ENCODE measurements at regions not wholly inside any gene's neighbourhood (a gene's known extent, or its start where the extent isn't known, plus 50 kb on each side); places are given as distances from the start of the nearest gene placed in this dataset.

GRCh38 chr2:242032780-242033656, 163.5 kb downstream of the RTP5 start:
- Histone ChIP-seq H3K27me3 (peaks cover 24% of the 10 kb centered on the region), H3K36me3 (no peaks in the 10 kb centered on the region), H3K4me1 (no peaks in the 10 kb centered on the region), H3K4me3 (no peak overlapping the region), H3K9me3 (no peaks in the 10 kb centered on the region), H3K27ac (no peak overlapping the region)
- TF ChIP-seq, protein P1, sequence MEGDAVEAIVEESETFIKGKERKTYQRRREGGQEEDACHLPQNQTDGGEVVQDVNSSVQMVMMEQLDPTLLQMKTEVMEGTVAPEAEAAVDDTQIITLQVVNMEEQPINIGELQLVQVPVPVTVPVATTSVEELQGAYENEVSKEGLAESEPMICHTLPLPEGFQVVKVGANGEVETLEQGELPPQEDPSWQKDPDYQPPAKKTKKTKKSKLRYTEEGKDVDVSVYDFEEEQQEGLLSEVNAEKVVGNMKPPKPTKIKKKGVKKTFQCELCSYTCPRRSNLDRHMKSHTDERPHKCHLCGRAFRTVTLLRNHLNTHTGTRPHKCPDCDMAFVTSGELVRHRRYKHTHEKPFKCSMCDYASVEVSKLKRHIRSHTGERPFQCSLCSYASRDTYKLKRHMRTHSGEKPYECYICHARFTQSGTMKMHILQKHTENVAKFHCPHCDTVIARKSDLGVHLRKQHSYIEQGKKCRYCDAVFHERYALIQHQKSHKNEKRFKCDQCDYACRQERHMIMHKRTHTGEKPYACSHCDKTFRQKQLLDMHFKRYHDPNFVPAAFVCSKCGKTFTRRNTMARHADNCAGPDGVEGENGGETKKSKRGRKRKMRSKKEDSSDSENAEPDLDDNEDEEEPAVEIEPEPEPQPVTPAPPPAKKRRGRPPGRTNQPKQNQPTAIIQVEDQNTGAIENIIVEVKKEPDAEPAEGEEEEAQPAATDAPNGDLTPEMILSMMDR (IDR thresholded peaks at IDR 0.05): no peak
- DNase-seq (peak; percentile 41), ATAC-seq (peak; percentile 23)
- intact Hi-C loops (cut with DNase I): no loop called here

- no peak overlapping the region for H3K27ac ChIP-seq
- no peak for ATAC-seq
- H3K4me3 ChIP-seq: no peak overlapping the region
- H3K36me3 ChIP-seq: no peaks in the 10 kb centered on the region
- no peak for DNase-seq
- H3K27me3 ChIP-seq: peaks cover 30% of the 10 kb centered on the region
- TF ChIP-seq, protein P1 (IDR thresholded peaks at IDR 0.05): no peak
- H3K4me1 ChIP-seq: no peaks in the 10 kb centered on the region
- H3K9me3 ChIP-seq: no peaks in the 10 kb centered on the region
- intact Hi-C loops (cut with DNase I): no loop called here
Observed at GRCh38 chr2:242034138-242034537, 164.6 kb downstream of the RTP5 start.

DNA sequence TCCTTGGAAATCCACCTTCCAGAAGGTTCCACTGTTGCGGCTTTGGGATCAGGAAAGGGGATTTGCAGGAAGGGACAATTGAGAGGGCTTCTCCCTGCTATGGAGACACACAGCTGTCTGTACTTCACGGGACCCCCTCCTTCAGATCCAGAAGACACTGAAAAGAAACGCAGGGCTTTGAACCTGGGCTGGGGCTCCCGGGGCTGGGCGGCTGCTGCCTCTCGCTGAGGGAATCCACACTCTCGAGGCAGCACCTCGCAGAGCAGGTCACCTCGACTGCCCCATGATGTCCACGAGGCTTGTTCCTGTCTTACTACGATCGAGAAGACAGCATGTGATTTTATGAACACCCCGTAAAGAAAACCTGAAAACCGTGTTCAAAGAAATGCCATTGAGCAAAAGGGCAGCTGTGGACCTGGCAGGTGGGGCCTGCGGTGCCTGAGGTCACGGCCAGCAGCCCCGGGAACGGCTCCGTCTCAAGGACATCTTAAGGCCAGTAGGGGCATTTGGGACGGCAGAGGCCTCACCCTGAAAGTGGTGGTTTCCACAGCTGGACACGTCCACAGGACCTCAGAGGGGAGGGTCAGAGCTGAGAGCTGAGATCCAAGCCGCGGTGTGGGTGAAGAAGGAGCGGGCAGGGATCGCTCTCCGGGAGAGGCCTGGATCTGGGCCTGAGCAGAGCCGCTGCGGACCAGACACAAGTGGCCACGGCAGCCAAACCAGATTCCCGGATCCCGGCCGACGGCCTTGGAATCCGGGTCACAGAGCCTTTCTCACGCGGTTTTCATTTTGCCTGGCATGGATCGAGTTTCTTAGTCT, 165.7 kb downstream of the RTP5 start:
- Histone ChIP-seq H3K27me3 (peaks cover 37% of the 10 kb centered on the region), H3K36me3 (no peaks in the 10 kb centered on the region), H3K4me1 (no peaks in the 10 kb centered on the region), H3K4me3 (no peak overlapping the region), H3K27ac (no peak overlapping the region), H3K9me3 (no peaks in the 10 kb centered on the region)
- no peak for ATAC-seq
- intact Hi-C loops (cut with DNase I): no loop called here
- peak; percentile 49 for DNase-seq
- TF ChIP-seq, protein P1 (IDR thresholded peaks at IDR 0.05): no peak

DNA sequence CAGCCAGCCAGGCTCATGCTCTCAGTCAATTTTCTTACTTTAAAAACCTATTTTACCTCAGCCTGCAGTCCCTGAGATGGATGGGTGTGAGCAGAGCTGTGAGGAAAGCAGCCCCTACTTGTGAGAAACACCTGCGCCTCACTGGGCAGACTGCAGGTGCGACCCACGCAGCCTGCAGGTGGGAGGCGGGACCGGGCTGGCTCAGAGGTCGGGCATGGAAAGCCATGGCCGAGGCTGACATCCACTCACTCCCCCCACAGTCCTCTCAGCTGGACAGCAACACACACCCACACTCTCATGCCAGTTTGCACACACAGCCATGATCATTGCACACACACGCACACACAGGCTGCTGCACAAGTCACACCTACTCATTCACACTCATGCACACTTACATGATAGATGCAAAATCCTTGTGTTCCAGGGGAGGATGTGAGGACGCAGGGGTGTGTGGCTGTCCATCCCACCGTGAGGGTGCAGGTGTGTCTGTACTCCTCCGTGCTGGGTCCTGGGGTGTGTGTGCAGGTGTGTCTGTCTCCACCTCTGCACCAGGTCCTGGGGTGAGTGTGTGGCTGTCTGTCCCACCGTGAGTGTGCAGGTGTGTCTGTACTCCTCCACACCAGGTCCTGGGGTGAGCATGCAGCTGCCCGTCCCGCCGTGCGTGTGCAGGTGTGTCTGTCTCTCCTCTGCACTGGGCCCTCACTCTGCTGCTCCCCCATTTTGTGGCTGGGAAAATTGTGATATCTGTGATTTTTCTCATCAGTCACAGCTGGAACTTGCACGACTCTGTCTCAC, 166.5 kb downstream of the RTP5 start:
- Histone ChIP-seq H3K9me3 (no peaks in the 10 kb centered on the region), H3K27ac (no peak overlapping the region), H3K36me3 (no peaks in the 10 kb centered on the region), H3K4me3 (no peak overlapping the region), H3K4me1 (no peaks in the 10 kb centered on the region), H3K27me3 (peaks cover 45% of the 10 kb centered on the region)
- intact Hi-C loops (cut with DNase I): no loop called here
- ATAC-seq (peak; percentile 23), DNase-seq (peak; percentile 56)
- TF ChIP-seq, protein P1 (IDR thresholded peaks at IDR 0.05): no peak

DNA sequence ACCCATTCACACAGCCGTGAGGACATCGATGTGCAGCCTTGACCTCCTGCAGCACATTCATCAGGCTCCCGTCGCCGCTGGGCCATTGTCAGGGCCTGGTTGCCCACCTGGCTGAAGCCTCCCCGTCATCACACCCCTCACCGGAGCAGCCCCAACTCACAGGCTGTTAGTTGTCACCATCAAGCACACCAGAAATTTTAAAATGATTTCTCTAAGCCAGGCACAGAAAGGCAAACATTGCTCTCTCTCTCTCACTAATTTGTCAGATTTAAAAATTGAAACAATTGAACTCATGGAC, 167.1 kb downstream of the RTP5 start:
- H3K27me3 ChIP-seq: peaks cover 46% of the 10 kb centered on the region
- intact Hi-C loops (cut with DNase I): no loop called here
- DNase-seq (no peak), ATAC-seq (no peak)
- H3K4me3 ChIP-seq: no peak overlapping the region
- H3K9me3 ChIP-seq: no peaks in the 10 kb centered on the region
- no peaks in the 10 kb centered on the region for H3K4me1 ChIP-seq
- no peak overlapping the region for H3K27ac ChIP-seq
- TF ChIP-seq, protein P1 (IDR thresholded peaks at IDR 0.05): no peak
- no peaks in the 10 kb centered on the region for H3K36me3 ChIP-seq
